ENCODE measurements at regions not wholly inside any gene's neighbourhood (a gene's known extent, or its start where the extent isn't known, plus 50 kb on each side); places are given as distances from the start of the nearest gene placed in this dataset.

DNA sequence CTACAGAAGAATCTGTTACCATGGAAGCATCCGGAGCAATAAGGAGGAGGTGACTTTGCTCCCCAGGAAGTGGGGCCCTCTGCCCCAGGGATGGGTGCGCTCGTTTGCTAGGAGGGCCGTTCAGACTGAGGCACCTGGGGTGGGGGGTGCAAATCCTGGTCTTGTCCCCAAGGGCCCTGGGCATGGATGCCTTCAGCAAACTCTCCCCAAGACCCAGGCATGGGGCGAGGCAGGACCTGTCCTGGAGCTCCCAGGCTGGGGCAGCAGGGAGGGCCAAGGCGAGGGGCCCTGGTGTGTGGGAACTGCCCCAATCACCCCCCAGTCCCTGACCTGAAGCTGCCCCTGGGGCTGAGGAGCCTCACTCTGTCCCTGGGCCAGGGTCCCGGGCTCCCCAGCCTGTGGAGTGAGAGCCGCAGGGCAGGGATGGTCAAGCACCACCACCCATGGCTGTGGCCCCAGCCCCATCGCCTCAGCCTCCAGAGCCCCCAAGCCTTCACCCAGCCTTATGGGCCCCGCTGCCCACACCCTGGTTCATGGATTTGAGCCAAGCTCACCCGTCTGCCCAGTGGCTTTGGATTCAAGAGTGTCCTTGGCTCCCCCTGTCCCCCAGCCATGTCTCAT, 240.6 kb upstream of the SGCG start:
- no peaks in the 10 kb centered on the region for H3K27me3 ChIP-seq (ENCODE audit: insufficient read depth, low read length)
- H3K18ac ChIP-seq (ENCODE audit: insufficient read length, low read depth, low read length): no peak overlapping the region
- no peak for TF ChIP-seq CTCF (conservative IDR thresholded peaks at IDR 0.05)
- no peaks in the 10 kb centered on the region for H3K79me2 ChIP-seq (ENCODE audit: insufficient read depth, low read length)
- no peaks in the 10 kb centered on the region for H3K23me2 ChIP-seq (ENCODE audit: insufficient read length, low read depth, low read length, poor library complexity, severe bottlenecking)
- H2BK120ac ChIP-seq (ENCODE audit: low read depth, low read length, poor library complexity, severe bottlenecking): no peak overlapping the region
- DNase-seq: no peak
- H3K4ac ChIP-seq (ENCODE audit: low read depth, low read length): no peak overlapping the region; the same call in 1 of the 2 replicates
- no peaks in the 10 kb centered on the region for H3K9me3 ChIP-seq (ENCODE audit: control insufficient read depth, low read depth, low read length)
- no peak overlapping the region for H3K14ac ChIP-seq (ENCODE audit: insufficient read depth, low read length)
- no peaks in the 10 kb centered on the region for H4K20me1 ChIP-seq (ENCODE audit: control insufficient read depth, insufficient read depth, insufficient read length)
- no peak overlapping the region for H3K9ac ChIP-seq (ENCODE audit: extremely low read depth, insufficient read length, low read length)
- no peak overlapping the region; a peak in 1 of 7 replicates for H3K27ac Mint-ChIP-seq
- peaks cover 2 to 7% (median 6%) of the 10 kb centered on the region in 3 experiments; a peak in 5 of 7 replicates for H3K36me3 Mint-ChIP-seq (ENCODE audit: insufficient read depth in 1 of 3, low read depth in 3 of 3)
- no peak overlapping the region for H3K56ac ChIP-seq (ENCODE audit: insufficient read length, low read depth, low read length)
- no peak overlapping the region for H4K91ac ChIP-seq (ENCODE audit: insufficient read length, low read depth, low read length)
- H3K4me3 Mint-ChIP-seq: no peak overlapping the region
- H2AK5ac ChIP-seq (ENCODE audit: insufficient read length, low read length): no peak overlapping the region
- no peak overlapping the region for H2BK15ac ChIP-seq (ENCODE audit: low read depth, low read length)
- H4K8ac ChIP-seq (replicated peaks; ENCODE audit: insufficient read length, low read depth, low read length): no peak overlapping the region
- no peak overlapping the region for H3T11ph ChIP-seq (ENCODE audit: low read length)
- no peak overlapping the region for H3K27ac ChIP-seq (ENCODE audit: insufficient read length, low read depth, low read length)
- H3K4me1 Mint-ChIP-seq: no peaks in the 10 kb centered on the region
- no peak overlapping the region for H4K5ac ChIP-seq (ENCODE audit: insufficient read length, low read depth, low read length)
- no peak overlapping the region for H2BK20ac ChIP-seq (ENCODE audit: low read depth, low read length, poor library complexity, severe bottlenecking)
- no CpG with 5 or more reads among the region's 11 CpGs for WGBS (ENCODE audit: extremely low coverage, insufficient read length, low lambda C conversion rate)
- H2BK12ac ChIP-seq (ENCODE audit: insufficient read length, low read depth, low read length): no peak overlapping the region
- no peak overlapping the region for H2BK5ac ChIP-seq (ENCODE audit: insufficient read length, low read length)
- no peaks in the 10 kb centered on the region for H3K79me1 ChIP-seq (ENCODE audit: insufficient read depth, low read depth, low read length, poor library complexity, severe bottlenecking)
- no peak overlapping the region for H2AFZ ChIP-seq (ENCODE audit: low read length)
- no peaks in the 10 kb centered on the region for H3K4me1 ChIP-seq (ENCODE audit: insufficient read depth, low read length)
- no peaks in the 10 kb centered on the region; the same call in 1 of the 2 replicates for H3K27me3 Mint-ChIP-seq (ENCODE audit: low read depth)
- no peak overlapping the region for H3K4me2 ChIP-seq (ENCODE audit: insufficient read depth, insufficient read length, low read length)
- H3K23ac ChIP-seq (ENCODE audit: insufficient read length, low read depth, low read length): no peak overlapping the region
- peaks cover 7 to 15% of the 10 kb centered on the region in 2 experiments; a peak in 3 of 5 replicates for H3K9me3 Mint-ChIP-seq
